ENCODE measurements at regions not wholly inside any gene's neighbourhood (a gene's known extent, or its start where the extent isn't known, plus 50 kb on each side); places are given as distances from the start of the nearest gene placed in this dataset.

DNA sequence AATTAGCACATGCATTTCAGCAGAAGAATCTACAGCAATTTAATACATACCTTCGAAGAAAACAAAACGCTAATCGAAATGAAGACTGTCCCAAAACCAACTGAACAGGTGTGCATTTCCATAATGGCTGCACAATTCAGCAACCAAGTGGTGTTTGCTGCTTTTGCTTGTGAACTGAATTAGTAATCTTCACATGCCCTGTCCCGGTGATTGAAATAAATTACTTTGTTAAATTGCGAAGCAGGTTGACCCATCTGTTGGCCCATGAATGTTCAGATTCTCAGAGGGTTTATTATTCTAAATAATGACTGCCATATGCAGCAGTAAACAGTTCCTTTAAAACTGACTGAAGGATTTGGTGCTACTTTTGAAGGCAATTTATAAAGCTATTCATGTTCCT, 445.2 kb upstream of the NFE2L3 start:
- Mint-ChIP-seq H3K27ac (ENCODE audit: unreplicated experiment) (no peak overlapping the region), H3K9me3 (ENCODE audit: unreplicated experiment) (peaks cover 5% of the 10 kb centered on the region), H3K27me3 (ENCODE audit: unreplicated experiment) (no peaks in the 10 kb centered on the region), H3K4me3 (ENCODE audit: unreplicated experiment) (no peak overlapping the region), H3K4me1 (ENCODE audit: low read depth, unreplicated experiment) (no peaks in the 10 kb centered on the region), H3K36me3 (ENCODE audit: unreplicated experiment) (peaks cover 4% of the 10 kb centered on the region)
- TF ChIP-seq, protein P1, sequence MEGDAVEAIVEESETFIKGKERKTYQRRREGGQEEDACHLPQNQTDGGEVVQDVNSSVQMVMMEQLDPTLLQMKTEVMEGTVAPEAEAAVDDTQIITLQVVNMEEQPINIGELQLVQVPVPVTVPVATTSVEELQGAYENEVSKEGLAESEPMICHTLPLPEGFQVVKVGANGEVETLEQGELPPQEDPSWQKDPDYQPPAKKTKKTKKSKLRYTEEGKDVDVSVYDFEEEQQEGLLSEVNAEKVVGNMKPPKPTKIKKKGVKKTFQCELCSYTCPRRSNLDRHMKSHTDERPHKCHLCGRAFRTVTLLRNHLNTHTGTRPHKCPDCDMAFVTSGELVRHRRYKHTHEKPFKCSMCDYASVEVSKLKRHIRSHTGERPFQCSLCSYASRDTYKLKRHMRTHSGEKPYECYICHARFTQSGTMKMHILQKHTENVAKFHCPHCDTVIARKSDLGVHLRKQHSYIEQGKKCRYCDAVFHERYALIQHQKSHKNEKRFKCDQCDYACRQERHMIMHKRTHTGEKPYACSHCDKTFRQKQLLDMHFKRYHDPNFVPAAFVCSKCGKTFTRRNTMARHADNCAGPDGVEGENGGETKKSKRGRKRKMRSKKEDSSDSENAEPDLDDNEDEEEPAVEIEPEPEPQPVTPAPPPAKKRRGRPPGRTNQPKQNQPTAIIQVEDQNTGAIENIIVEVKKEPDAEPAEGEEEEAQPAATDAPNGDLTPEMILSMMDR (IDR thresholded peaks at IDR 0.05; ENCODE audit: partially characterized antibody, unreplicated experiment) = no peak
- no peak for DNase-seq

DNA sequence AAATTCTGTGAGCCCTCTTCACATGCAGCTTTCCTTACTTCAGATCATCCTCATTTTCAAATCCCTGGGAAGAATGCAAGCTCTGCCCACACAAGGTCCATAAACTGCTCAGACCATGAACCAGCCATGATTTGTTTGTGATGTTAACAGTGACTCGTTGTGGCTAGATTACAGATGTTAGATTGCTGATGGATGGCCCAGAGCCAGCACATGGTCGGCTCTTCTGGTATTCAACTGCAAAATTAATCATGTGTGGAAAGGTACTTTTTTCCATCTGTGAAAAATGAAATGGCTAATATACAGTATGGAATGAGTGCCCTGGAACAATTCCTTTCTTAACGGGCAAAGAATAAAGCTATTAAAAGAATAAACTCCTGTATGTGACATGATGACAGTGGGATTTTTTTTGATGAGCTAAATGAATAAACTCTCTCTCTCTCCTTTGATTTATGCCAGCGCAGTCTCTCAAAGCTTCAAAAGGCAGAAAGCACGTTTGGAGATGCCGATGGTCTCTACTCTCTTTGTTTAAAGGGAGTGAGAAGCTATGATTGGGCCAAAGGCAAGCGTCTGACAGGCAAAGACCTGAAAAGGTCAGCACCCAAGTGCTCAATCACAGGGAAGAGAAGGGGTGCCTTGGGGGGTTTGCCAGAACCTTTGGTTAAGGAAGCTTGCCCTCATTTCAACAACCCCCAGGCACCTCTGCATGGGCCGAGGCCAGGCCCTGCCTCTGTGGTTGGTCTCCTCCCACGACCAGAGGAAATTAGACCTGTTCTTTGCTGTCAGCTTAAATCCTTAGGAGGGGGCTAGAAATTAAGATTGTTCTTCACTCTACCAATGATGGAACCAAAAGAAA, 444.0 kb upstream of the NFE2L3 start:
- no peaks in the 10 kb centered on the region for H3K27me3 Mint-ChIP-seq (ENCODE audit: unreplicated experiment)

DNA sequence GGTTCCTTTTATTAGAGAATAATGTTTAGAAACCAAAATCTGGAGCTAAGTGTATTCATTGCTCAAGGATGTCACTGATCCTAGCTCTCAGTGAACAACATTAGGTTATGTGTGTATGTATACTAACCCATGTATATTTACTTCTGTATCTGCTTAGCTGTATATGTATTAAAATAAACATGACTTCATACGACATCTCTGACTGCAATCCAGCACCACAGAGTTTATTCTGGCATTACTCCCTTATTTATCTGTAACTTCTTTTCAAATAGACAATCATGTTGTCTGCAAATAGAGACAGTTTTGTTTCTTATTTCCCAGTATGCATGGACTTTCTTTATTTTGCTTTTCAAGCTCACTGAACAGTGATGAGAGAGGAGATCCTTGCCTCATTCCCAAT, 441.0 kb upstream of the NFE2L3 start:
- Mint-ChIP-seq H3K4me3 (ENCODE audit: unreplicated experiment) (no peak overlapping the region), H3K27me3 (ENCODE audit: unreplicated experiment) (no peaks in the 10 kb centered on the region), H3K4me1 (ENCODE audit: low read depth, unreplicated experiment) (peaks cover 12% of the 10 kb centered on the region)

More for the DNA sequence above, 444.0 kb upstream of the NFE2L3 start:
- Mint-ChIP-seq H3K36me3 (ENCODE audit: unreplicated experiment) (peaks cover 4% of the 10 kb centered on the region), H3K27ac (ENCODE audit: unreplicated experiment) (no peak overlapping the region), H3K9me3 (ENCODE audit: unreplicated experiment) (no peaks in the 10 kb centered on the region), H3K4me1 (ENCODE audit: low read depth, unreplicated experiment) (peaks cover 4% of the 10 kb centered on the region), H3K4me3 (ENCODE audit: unreplicated experiment) (no peak overlapping the region)
- TF ChIP-seq, protein P1 (IDR thresholded peaks at IDR 0.05; ENCODE audit: partially characterized antibody, unreplicated experiment) = no peak
- no peak for DNase-seq

DNA sequence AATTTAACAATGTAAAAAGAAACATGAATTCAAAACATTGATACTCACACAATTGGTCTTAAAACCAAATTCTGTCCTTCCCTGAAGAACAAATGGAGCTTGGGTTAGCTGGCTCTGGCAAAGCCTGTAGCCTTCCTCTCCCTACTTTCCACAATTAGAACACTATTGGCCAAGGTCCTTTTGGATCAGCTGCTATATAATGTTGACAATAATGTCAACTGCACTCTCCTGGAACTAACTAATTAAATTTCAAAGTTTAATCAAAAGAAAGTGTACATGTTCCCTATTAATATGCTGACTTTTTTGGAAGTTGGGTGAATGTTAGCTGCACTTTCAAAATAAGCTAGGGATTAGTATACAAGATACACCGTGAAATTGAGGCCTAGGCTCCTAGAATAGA, 440.1 kb upstream of the NFE2L3 start:
- Mint-ChIP-seq H3K27ac (ENCODE audit: unreplicated experiment) (no peak overlapping the region), H3K36me3 (ENCODE audit: unreplicated experiment) (peaks cover 5% of the 10 kb centered on the region), H3K4me3 (ENCODE audit: unreplicated experiment) (no peak overlapping the region), H3K4me1 (ENCODE audit: low read depth, unreplicated experiment) (peaks cover 17% of the 10 kb centered on the region), H3K27me3 (ENCODE audit: unreplicated experiment) (peaks cover 2% of the 10 kb centered on the region), H3K9me3 (ENCODE audit: unreplicated experiment) (peaks cover 2% of the 10 kb centered on the region)
- TF ChIP-seq, protein P1 (IDR thresholded peaks at IDR 0.05; ENCODE audit: partially characterized antibody, unreplicated experiment) = no peak
- no peak for DNase-seq

More for the DNA sequence above, 441.0 kb upstream of the NFE2L3 start:
- TF ChIP-seq, protein P1 (IDR thresholded peaks at IDR 0.05; ENCODE audit: partially characterized antibody, unreplicated experiment) = no peak
- Mint-ChIP-seq H3K9me3 (ENCODE audit: unreplicated experiment) (no peaks in the 10 kb centered on the region), H3K36me3 (ENCODE audit: unreplicated experiment) (peaks cover 7% of the 10 kb centered on the region), H3K27ac (ENCODE audit: unreplicated experiment) (no peak overlapping the region)
- no peak for DNase-seq

DNA sequence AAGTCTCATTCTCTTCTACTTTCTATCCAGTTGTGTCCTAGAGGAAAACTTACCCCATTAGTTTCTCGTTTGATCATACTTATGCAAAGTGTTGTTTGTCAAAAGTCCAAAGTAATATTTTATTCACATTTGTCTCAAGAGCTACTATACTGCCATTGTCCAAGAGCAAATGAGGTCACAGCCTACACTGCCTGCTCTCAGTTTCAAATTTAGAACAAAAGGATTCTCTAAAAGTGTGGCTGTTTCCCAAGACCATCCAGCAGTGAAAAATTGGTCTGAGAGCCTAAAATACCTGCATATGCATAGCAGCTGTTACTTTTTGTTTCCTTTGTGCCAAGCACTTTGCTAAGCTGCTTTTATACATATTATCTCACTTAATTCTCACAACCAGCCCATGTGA, 439.5 kb upstream of the NFE2L3 start:
- Mint-ChIP-seq H3K4me1 (ENCODE audit: low read depth, unreplicated experiment) (peaks cover 22% of the 10 kb centered on the region), H3K27me3 (ENCODE audit: unreplicated experiment) (peaks cover 4% of the 10 kb centered on the region), H3K4me3 (ENCODE audit: unreplicated experiment) (no peak overlapping the region), H3K36me3 (ENCODE audit: unreplicated experiment) (peaks cover 5% of the 10 kb centered on the region), H3K27ac (ENCODE audit: unreplicated experiment) (no peak overlapping the region), H3K9me3 (ENCODE audit: unreplicated experiment) (peaks cover 2% of the 10 kb centered on the region)
- no peak for DNase-seq
- TF ChIP-seq, protein P1 (IDR thresholded peaks at IDR 0.05; ENCODE audit: partially characterized antibody, unreplicated experiment) = no peak

Data from glutamatergic neuron (in vitro differentiated cells).